OCI-LY1 (cell line): ENCODE measurements at regions not wholly inside any gene's neighbourhood (a gene's known extent, or its start where the extent isn't known, plus 50 kb on each side); places are given as distances from the start of the nearest gene placed in this dataset.
A peak's percentile ranks its signal among the peaks of the same experiment; 100 is the strongest.

Source experiments
- H2AFZ ChIP-seq: fragments of 200-600 bp; sonication (generic), shearing (Covaris generic); 2 replicates; pipeline ENCODE4 v1.6.0; 2014; ENCODE audit warnings: antibody characterized with exemption, mild to moderate bottlenecking, low read length
- H3F3A ChIP-seq: fragments of 200-600 bp; sonication (generic), shearing (Covaris generic); 2 replicates; pipeline ENCODE4 v1.6.0; 2014; ENCODE audit warnings: mild to moderate bottlenecking, antibody characterized with exemption, low read length, moderate library complexity; ENCODE audit not compliant: insufficient read depth
- H3K27ac ChIP-seq: fragments of 200-600 bp; sonication (generic); 2 replicates; pipeline ENCODE4 v1.5.1; 2014; ENCODE audit warnings: low read length, mixed run types, mild to moderate bottlenecking, low read depth; ENCODE audit not compliant: poor library complexity, severe bottlenecking
- H3K27me3 ChIP-seq: fragments of 200-600 bp; sonication (generic); 2 replicates; pipeline ENCODE4 v1.6.0; 2014; ENCODE audit warnings: antibody characterized with exemption, mild to moderate bottlenecking, low read length, moderate library complexity; ENCODE audit not compliant: insufficient read depth
- H3K36me3 ChIP-seq: fragments of 200-600 bp; sonication (generic); 2 replicates; pipeline ENCODE4 v1.6.1; 2014; ENCODE audit warnings: mild to moderate bottlenecking, antibody characterized with exemption, low read length, moderate library complexity, mixed read lengths; ENCODE audit not compliant: insufficient read depth
- H3K4me1 ChIP-seq: fragments of 200-600 bp; sonication (generic); 2 replicates; pipeline ENCODE4 v1.5.1; 2014; ENCODE audit warnings: mild to moderate bottlenecking, low read length, moderate library complexity; ENCODE audit not compliant: insufficient read depth, severe bottlenecking
- H3K4me2 ChIP-seq: fragments of 200-600 bp; sonication (generic), shearing (Covaris generic); 2 replicates; pipeline ENCODE4 v1.6.1; 2014; ENCODE audit warnings: low read length
- H3K4me3 ChIP-seq: fragments of 200-600 bp; sonication (generic); 2 replicates; pipeline ENCODE4 v1.5.1; 2014; ENCODE audit warnings: low read length, low read depth, mild to moderate bottlenecking, mixed read lengths; ENCODE audit not compliant: poor library complexity, severe bottlenecking
- H3K79me2 ChIP-seq: fragments of 200-600 bp; shearing (Covaris generic); 2 replicates; pipeline ENCODE4 v1.6.1; 2016; ENCODE audit warnings: mixed run types, low read length, mixed read lengths; ENCODE audit not compliant: insufficient read depth
- H3K9ac ChIP-seq: fragments of 200-600 bp; sonication (generic), shearing (Covaris generic); 2 replicates; pipeline ENCODE4 v1.6.1; 2014; ENCODE audit warnings: mild to moderate bottlenecking, low read length, mixed read lengths
- H3K9me2 ChIP-seq: fragments of 200-600 bp; sonication (generic), shearing (Covaris generic); 2 replicates; pipeline ENCODE4 v1.6.1; 2014; ENCODE audit warnings: low read depth, mild to moderate bottlenecking, low read length, mixed read lengths
- H3K9me3 ChIP-seq: fragments of 200-600 bp; shearing (Covaris generic); 2 replicates; pipeline ENCODE4 v1.6.1; 2014; ENCODE audit warnings: low read length, mixed read lengths
- H4K20me1 ChIP-seq: fragments of 200-600 bp; sonication (generic), shearing (Covaris generic); 2 replicates; pipeline ENCODE4 v1.6.0; 2016; ENCODE audit warnings: mild to moderate bottlenecking, low read length; ENCODE audit not compliant: insufficient read depth
- EZH2 ChIP-seq: fragments of 200-600 bp; sonication (generic), shearing (Covaris generic); IDR thresholded peaks from 2 replicates; pipeline ENCODE4 v1.8.0; 2017; ENCODE audit warnings: borderline replicate concordance, mixed run types, mild to moderate bottlenecking, antibody characterized with exemption, low read length, moderate library complexity, mixed read lengths
- TF ChIP-seq, protein P1 (sequence below): fragments of 200-600 bp; sonication (generic), shearing (Covaris generic); IDR thresholded peaks from 2 replicates; pipeline ENCODE4 v1.5.1; 2017; ENCODE audit warnings: mild to moderate bottlenecking, antibody characterized with exemption, low read length, moderate library complexity, mixed read lengths

DNA sequence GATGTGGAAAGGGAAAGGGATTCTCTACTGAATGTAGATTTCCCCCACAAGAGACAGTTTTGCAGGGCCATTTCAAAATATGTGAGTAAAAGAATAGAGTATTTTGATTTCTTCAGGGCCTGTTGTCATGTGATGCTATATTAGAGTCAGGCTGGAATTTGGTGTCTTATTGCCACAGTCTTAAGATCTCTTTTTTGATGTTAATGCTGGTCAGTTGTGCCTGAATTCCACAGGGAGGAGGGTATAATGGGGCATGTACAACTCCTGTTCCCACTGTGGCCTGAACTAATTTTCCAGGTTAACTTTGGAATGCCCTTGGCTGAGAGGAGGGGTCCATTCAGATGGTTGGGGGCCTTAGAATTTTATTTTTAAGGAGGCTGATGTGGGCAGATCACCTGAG, 111.0 kb upstream of the MAX start:
- Histone ChIP-seq H3K4me2 (no peak overlapping the region), H3F3A (no peaks in the 10 kb centered on the region), H3K9me2 (no peaks in the 10 kb centered on the region), H2AFZ (no peak overlapping the region), H3K27ac (no peak overlapping the region), H3K9me3 (no peaks in the 10 kb centered on the region), H3K4me3 (no peak overlapping the region), H3K4me1 (peaks cover 40% of the 10 kb centered on the region), H3K9ac (no peak overlapping the region), H3K79me2 (no peaks in the 10 kb centered on the region), H3K36me3 (no peaks in the 10 kb centered on the region), H3K27me3 (no peaks in the 10 kb centered on the region), H4K20me1 (no peaks in the 10 kb centered on the region)
- TF ChIP-seq, protein P1, sequence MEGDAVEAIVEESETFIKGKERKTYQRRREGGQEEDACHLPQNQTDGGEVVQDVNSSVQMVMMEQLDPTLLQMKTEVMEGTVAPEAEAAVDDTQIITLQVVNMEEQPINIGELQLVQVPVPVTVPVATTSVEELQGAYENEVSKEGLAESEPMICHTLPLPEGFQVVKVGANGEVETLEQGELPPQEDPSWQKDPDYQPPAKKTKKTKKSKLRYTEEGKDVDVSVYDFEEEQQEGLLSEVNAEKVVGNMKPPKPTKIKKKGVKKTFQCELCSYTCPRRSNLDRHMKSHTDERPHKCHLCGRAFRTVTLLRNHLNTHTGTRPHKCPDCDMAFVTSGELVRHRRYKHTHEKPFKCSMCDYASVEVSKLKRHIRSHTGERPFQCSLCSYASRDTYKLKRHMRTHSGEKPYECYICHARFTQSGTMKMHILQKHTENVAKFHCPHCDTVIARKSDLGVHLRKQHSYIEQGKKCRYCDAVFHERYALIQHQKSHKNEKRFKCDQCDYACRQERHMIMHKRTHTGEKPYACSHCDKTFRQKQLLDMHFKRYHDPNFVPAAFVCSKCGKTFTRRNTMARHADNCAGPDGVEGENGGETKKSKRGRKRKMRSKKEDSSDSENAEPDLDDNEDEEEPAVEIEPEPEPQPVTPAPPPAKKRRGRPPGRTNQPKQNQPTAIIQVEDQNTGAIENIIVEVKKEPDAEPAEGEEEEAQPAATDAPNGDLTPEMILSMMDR, result no peak
- no peak for TF ChIP-seq EZH2

GRCh38 chr14:65214741-65215140, 112.4 kb upstream of the MAX start:
- Histone ChIP-seq H3K9ac (no peak overlapping the region; the same call in 1 of the 2 replicates), H3K9me3 (no peaks in the 10 kb centered on the region), H3F3A (no peaks in the 10 kb centered on the region), H3K4me2 (no peak overlapping the region), H3K4me3 (no peak overlapping the region), H3K9me2 (no peaks in the 10 kb centered on the region), H3K4me1 (peaks cover 26% of the 10 kb centered on the region), H3K36me3 (no peaks in the 10 kb centered on the region), H2AFZ (no peak overlapping the region), H4K20me1 (no peaks in the 10 kb centered on the region), H3K79me2 (no peaks in the 10 kb centered on the region), H3K27ac (peak overlapping the region; percentile 25), H3K27me3 (no peaks in the 10 kb centered on the region)
- TF ChIP-seq, protein P1, result no peak
- TF ChIP-seq EZH2, result no peak

DNA sequence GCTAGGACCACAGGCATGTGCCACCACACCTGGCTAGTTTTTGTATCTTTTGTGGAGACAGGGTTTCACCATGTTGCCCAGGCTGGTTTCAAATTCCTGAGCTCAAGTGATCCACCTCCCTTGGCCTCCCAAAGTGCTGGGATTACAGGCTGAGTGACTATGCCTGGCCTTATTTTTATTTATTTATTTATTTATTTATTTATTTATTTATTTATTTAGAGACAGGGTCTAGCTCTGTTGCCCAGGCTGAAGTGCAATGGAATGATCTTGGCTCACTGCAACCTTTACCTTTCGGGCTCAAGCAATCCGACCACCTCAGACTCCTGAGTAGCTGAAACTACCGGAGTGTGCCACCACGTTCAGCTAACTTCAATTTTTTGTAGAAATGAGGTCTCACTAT, 117.0 kb upstream of the MAX start:
- Histone ChIP-seq H3K9me3 (no peaks in the 10 kb centered on the region), H3K27me3 (no peaks in the 10 kb centered on the region), H3K79me2 (no peaks in the 10 kb centered on the region), H3F3A (no peaks in the 10 kb centered on the region), H2AFZ (no peak overlapping the region), H3K4me2 (no peak overlapping the region), H3K36me3 (no peaks in the 10 kb centered on the region), H3K4me1 (peaks cover 36% of the 10 kb centered on the region), H3K27ac (no peak overlapping the region), H3K9me2 (no peaks in the 10 kb centered on the region), H4K20me1 (no peaks in the 10 kb centered on the region), H3K9ac (no peak overlapping the region), H3K4me3 (no peak overlapping the region)
- TF ChIP-seq, protein P1, result no peak
- no peak for TF ChIP-seq EZH2
